ENCODE measurements at regions not wholly inside any gene's neighbourhood (a gene's known extent, or its start where the extent isn't known, plus 50 kb on each side); places are given as distances from the start of the nearest gene placed in this dataset.

DNA sequence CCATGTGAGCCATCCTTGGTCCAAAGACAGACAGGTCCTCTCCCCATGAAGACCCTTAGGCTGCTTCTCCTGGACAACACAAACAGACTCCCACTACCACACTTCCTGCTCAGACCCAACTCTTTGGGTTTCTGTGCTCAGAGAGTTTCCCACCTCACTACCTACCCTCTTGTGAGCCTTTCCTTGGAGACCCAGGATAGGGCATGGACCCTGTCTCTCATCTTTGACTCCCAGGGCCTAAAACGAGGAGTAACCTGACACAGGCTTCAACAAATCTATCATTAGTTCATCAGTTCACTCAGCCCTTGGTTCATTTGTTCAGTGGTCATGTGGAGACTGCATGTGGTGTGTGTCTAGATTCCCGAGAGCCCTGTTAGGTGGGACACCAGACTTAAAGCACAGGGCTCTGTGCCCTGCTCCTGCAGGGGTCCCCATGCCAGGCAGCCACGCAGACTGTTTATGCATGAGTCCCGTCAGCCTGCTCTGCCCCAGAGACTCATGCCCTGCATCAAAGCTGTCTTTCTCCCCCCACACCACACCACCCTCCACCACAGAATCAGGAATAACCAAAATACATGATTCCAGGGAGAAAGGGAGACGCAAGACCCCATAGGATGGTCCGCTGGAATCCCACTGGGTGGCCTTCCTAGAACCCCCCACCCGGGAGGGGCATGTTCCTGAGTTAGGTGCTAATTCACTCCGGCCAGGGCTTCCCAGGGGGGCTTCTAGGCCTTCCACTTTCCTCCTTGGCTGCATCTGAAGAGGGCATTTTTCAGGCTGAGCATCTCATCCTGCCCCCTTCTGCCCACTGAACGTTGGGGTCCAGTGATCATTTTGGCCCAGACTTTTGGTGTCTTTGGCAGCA, 100.2 kb upstream of the TEX51 start:
- H3K36me3 Mint-ChIP-seq (ENCODE audit: low read depth), result no peaks in the 10 kb centered on the region
- no peaks in the 10 kb centered on the region for H3K4me1 Mint-ChIP-seq (ENCODE audit: low read depth)
- no peaks in the 10 kb centered on the region for H3K9me3 Mint-ChIP-seq (ENCODE audit: low read depth)
- H3K27me3 Mint-ChIP-seq (ENCODE audit: low read depth), result peaks cover 32% of the 10 kb centered on the region
- no peak overlapping the region for H3K27ac Mint-ChIP-seq (ENCODE audit: unreplicated experiment)
- H3K4me3 Mint-ChIP-seq (ENCODE audit: unreplicated experiment), result no peak overlapping the region
- no peak for DNase-seq (ENCODE audit: low spot score)
- TF ChIP-seq, protein P1, sequence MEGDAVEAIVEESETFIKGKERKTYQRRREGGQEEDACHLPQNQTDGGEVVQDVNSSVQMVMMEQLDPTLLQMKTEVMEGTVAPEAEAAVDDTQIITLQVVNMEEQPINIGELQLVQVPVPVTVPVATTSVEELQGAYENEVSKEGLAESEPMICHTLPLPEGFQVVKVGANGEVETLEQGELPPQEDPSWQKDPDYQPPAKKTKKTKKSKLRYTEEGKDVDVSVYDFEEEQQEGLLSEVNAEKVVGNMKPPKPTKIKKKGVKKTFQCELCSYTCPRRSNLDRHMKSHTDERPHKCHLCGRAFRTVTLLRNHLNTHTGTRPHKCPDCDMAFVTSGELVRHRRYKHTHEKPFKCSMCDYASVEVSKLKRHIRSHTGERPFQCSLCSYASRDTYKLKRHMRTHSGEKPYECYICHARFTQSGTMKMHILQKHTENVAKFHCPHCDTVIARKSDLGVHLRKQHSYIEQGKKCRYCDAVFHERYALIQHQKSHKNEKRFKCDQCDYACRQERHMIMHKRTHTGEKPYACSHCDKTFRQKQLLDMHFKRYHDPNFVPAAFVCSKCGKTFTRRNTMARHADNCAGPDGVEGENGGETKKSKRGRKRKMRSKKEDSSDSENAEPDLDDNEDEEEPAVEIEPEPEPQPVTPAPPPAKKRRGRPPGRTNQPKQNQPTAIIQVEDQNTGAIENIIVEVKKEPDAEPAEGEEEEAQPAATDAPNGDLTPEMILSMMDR (IDR thresholded peaks at IDR 0.05), result no peak

DNA sequence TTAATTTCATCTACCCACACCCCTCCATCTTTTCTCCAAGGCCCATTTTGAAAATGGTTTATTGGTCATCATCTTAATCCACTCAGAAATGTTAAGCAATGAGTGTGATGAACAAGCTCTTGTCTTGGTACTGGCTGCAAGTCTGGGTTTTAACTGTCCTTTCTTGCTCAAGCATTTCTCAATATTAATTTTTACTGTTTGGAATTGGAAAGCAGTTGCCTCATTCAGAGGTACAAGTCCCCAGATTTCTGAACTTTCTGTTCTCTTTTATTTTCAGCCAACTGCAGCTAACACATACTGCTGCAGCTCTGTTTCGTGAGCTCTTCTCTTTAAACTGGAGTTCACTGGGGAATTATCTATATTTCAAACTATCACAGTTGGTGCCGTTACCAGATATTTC, 99.4 kb upstream of the TEX51 start:
- no peaks in the 10 kb centered on the region for H3K4me1 Mint-ChIP-seq (ENCODE audit: low read depth)
- H3K9me3 Mint-ChIP-seq (ENCODE audit: low read depth), result no peaks in the 10 kb centered on the region
- no peaks in the 10 kb centered on the region for H3K36me3 Mint-ChIP-seq (ENCODE audit: low read depth)
- H3K27ac Mint-ChIP-seq (ENCODE audit: unreplicated experiment), result no peak overlapping the region
- TF ChIP-seq, protein P1 (IDR thresholded peaks at IDR 0.05), result no peak
- peaks cover 27% of the 10 kb centered on the region for H3K27me3 Mint-ChIP-seq (ENCODE audit: low read depth)
- no peak overlapping the region for H3K4me3 Mint-ChIP-seq (ENCODE audit: unreplicated experiment)
- no peak for DNase-seq (ENCODE audit: low spot score)

DNA sequence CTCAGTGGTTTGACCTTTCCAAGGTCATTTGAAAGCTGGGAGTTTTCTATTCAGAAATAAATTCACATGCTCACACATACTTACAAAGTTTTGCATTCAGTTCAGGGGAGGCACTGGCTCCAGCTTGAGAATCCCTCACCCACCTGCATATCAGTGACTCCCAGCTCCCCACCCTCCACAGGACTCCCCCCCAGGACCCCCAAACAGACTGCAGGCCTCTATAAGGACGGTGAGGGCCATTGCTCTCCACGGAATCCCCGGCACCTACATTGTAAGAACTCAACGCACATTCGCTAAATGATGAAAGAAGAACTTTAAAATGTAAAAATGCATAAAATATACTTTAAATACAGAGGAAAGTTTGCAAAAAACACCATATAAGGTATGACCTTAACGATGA, 97.2 kb upstream of the TEX51 start:
- Mint-ChIP-seq H3K4me3 (ENCODE audit: unreplicated experiment) (no peak overlapping the region), H3K4me1 (ENCODE audit: low read depth) (no peaks in the 10 kb centered on the region), H3K9me3 (ENCODE audit: low read depth) (no peaks in the 10 kb centered on the region), H3K27me3 (ENCODE audit: low read depth) (peaks cover 22% of the 10 kb centered on the region), H3K36me3 (ENCODE audit: low read depth) (no peaks in the 10 kb centered on the region), H3K27ac (ENCODE audit: unreplicated experiment) (no peak overlapping the region)
- DNase-seq (ENCODE audit: low spot score), result no peak
- TF ChIP-seq, protein P1 (IDR thresholded peaks at IDR 0.05), result no peak

DNA sequence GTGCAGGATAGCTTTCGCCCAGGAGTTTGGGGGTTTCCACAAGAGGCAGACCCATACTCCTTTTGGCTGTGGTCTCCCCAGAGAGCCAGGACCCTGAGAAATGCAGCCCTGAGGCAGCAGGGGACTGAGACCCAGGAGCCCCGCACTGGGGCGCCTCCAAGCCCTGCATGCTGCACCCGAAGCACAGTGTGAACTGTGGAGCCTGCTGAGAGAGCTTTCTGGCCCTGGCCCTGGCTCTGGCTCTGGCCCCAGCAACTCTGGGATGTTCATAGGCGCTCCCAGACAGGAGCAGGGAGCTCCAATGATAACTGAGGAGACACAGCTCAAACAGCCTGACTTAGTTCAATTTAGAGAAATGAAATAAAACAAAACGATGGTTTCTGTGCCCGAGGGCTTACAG, 96.4 kb upstream of the TEX51 start:
- H3K4me1 Mint-ChIP-seq (ENCODE audit: low read depth), result no peaks in the 10 kb centered on the region
- H3K9me3 Mint-ChIP-seq (ENCODE audit: low read depth), result no peaks in the 10 kb centered on the region
- H3K4me3 Mint-ChIP-seq (ENCODE audit: unreplicated experiment), result no peak overlapping the region
- H3K36me3 Mint-ChIP-seq (ENCODE audit: low read depth), result no peaks in the 10 kb centered on the region
- TF ChIP-seq, protein P1 (IDR thresholded peaks at IDR 0.05), result no peak
- DNase-seq (ENCODE audit: low spot score), result no peak
- H3K27me3 Mint-ChIP-seq (ENCODE audit: low read depth), result peaks cover 18% of the 10 kb centered on the region
- no peak overlapping the region for H3K27ac Mint-ChIP-seq (ENCODE audit: unreplicated experiment)

DNA sequence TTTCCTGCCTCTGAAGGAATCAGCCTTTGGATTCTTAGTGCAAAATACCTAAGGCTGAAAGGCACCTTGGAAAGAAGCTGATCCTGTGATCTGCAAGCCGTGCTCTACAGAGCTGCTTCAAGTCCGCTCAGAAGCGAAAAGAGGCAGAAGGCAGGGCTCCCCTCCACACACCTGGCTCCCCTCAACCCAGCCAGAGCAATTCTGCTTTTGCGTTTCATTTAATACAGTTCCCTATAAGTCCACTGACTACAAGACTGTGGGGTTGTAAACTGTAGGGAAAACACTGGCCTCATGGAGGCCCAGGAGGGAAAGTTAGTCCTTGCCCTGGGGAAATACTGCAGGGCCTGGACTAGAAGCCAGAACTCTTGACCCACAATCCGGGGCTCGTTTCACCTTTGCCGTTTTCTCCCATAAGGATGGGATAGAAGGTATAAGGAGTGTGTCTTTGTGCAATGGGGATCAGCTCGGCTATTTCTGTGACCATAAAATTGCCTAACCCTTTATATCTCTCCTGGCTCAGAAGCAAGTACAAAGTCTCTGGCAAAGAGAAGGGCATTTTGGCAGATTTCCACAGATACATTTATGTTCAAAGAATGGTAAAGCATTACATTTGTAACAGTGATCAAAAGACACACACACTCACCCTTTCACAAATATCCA, 95.8 kb upstream of the TEX51 start:
- no peaks in the 10 kb centered on the region for H3K36me3 Mint-ChIP-seq (ENCODE audit: low read depth)
- TF ChIP-seq, protein P1 (IDR thresholded peaks at IDR 0.05), result no peak
- peaks cover 22% of the 10 kb centered on the region for H3K27me3 Mint-ChIP-seq (ENCODE audit: low read depth)
- DNase-seq (ENCODE audit: low spot score), result no peak
- H3K9me3 Mint-ChIP-seq (ENCODE audit: low read depth), result no peaks in the 10 kb centered on the region
- H3K4me3 Mint-ChIP-seq (ENCODE audit: unreplicated experiment), result no peak overlapping the region
- H3K4me1 Mint-ChIP-seq (ENCODE audit: low read depth), result no peaks in the 10 kb centered on the region
- no peak overlapping the region for H3K27ac Mint-ChIP-seq (ENCODE audit: unreplicated experiment)
